ENCODE measurements at regions not wholly inside any gene's neighbourhood (a gene's known extent, or its start where the extent isn't known, plus 50 kb on each side); places are given as distances from the start of the nearest gene placed in this dataset.

DNA sequence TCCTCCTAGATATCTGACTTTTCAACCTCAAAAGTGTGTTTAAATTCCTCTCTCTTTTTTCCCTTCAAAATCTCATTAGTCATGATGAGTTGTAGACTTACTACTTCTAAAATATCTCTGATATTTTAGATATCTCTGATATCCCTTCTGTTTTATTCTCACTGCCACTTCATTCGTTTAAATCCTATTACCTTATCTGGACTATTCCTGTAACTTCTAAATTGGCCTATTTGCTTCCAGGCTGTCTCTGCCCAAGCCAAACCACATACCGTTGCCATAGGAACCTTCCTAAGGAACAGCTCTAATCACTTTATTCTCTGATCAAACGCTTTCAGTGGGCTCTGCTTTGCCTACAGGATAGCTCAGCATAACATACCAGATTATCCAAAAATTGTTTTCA lies 333.1 kb upstream of the CHRM3 start:
- intact Hi-C loops (cut with DNase I): no loop called here
- no peak overlapping the region for H3K27ac ChIP-seq
- H3K27me3 ChIP-seq: no peaks in the 10 kb centered on the region
- H3K4me1 ChIP-seq: no peaks in the 10 kb centered on the region
- ATAC-seq (no peak), DNase-seq (no peak)
- H3K4me3 ChIP-seq: no peak overlapping the region
- TF ChIP-seq, protein P1, sequence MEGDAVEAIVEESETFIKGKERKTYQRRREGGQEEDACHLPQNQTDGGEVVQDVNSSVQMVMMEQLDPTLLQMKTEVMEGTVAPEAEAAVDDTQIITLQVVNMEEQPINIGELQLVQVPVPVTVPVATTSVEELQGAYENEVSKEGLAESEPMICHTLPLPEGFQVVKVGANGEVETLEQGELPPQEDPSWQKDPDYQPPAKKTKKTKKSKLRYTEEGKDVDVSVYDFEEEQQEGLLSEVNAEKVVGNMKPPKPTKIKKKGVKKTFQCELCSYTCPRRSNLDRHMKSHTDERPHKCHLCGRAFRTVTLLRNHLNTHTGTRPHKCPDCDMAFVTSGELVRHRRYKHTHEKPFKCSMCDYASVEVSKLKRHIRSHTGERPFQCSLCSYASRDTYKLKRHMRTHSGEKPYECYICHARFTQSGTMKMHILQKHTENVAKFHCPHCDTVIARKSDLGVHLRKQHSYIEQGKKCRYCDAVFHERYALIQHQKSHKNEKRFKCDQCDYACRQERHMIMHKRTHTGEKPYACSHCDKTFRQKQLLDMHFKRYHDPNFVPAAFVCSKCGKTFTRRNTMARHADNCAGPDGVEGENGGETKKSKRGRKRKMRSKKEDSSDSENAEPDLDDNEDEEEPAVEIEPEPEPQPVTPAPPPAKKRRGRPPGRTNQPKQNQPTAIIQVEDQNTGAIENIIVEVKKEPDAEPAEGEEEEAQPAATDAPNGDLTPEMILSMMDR (IDR thresholded peaks at IDR 0.05): no peak
- peaks cover 0 to 18% of the 10 kb centered on the region in 2 donors for H3K9me3 ChIP-seq
- no peaks in the 10 kb centered on the region for H3K36me3 ChIP-seq

DNA sequence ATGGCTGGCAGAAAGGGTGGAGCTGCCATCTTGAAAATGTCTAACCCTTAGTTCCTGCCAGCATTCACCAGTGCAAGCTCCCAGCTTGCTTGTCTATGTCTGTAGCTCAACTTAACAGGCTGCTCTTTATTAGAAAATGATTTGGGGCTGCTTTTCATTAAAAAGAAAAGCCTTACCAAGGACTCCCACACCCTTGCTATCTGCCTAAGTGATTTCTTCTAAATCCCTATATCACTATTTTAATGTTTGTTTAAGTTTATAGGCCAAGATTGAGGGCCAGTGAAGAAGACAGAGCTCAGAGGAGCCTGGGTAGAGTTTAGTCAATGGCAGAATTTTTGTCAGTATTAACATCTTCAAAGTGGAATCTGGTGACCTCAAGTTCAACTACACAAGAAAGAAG lies 336.8 kb upstream of the CHRM3 start:
- H3K4me1 ChIP-seq: no peaks in the 10 kb centered on the region
- no peaks in the 10 kb centered on the region for H3K27me3 ChIP-seq
- H3K9me3 ChIP-seq: peaks cover 0 to 1% of the 10 kb centered on the region in 2 donors
- TF ChIP-seq, protein P1 (IDR thresholded peaks at IDR 0.05): no peak
- H3K4me3 ChIP-seq: no peak overlapping the region
- intact Hi-C loops (cut with DNase I): no loop called here
- no peak for ATAC-seq
- H3K27ac ChIP-seq: no peak overlapping the region
- H3K36me3 ChIP-seq: no peaks in the 10 kb centered on the region
- DNase-seq: no peak

DNA sequence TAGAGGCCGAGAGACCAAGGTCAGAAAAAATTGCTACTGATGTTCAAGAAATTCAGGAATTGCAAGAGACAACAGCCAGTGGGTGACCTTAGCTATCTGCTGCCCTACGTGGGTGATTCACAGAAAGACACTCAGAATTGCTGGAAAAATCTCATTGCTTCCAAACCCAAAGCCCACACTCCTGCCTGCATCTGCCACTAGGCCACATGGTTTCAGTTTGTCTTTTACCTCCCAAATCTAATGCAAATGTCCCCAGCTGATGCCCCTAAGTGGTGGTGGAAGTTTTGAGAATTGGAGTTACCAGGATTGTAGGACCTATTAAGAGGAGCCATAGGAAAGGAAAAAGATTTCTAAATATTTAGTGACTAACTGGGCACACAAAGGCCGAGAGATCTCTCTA lies 341.5 kb upstream of the CHRM3 start:
- H3K36me3 ChIP-seq: no peaks in the 10 kb centered on the region
- intact Hi-C loops (cut with DNase I): no loop called here

DNA sequence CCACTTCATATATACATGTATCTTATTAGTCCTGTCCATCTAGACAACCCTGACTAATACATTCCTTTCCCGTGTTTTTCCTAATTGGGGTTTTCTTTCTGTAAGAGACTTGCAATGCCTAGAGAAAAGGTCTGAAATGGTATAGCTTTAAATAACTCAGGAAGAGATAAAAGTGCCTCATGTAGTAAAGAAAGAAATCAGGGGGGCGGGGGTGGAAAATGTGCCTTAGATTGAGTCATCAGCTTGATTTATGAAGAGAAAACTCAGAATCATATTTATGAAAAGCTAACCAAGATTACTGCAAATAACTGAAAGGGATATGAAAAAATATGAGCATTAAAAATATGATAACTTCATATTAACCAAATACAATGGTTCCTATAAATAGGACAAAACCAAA lies 345.8 kb upstream of the CHRM3 start:
- Histone ChIP-seq H3K4me3 (no peak overlapping the region), H3K27ac (no peak overlapping the region), H3K36me3 (no peaks in the 10 kb centered on the region), H3K9me3 (no peaks in the 10 kb centered on the region), H3K4me1 (no peaks in the 10 kb centered on the region), H3K27me3 (no peaks in the 10 kb centered on the region)
- intact Hi-C loops (cut with DNase I): no loop called here
- TF ChIP-seq, protein P1 (IDR thresholded peaks at IDR 0.05): no peak
- DNase-seq: no peak
- ATAC-seq: no peak

More for the DNA sequence above, 341.5 kb upstream of the CHRM3 start:
- no peak overlapping the region for H3K27ac ChIP-seq
- H3K27me3 ChIP-seq: no peaks in the 10 kb centered on the region
- H3K4me1 ChIP-seq: no peaks in the 10 kb centered on the region
- TF ChIP-seq, protein P1 (IDR thresholded peaks at IDR 0.05): no peak
- DNase-seq (no peak), ATAC-seq (no peak)
- no peak overlapping the region for H3K4me3 ChIP-seq
- no peaks in the 10 kb centered on the region for H3K9me3 ChIP-seq

DNA sequence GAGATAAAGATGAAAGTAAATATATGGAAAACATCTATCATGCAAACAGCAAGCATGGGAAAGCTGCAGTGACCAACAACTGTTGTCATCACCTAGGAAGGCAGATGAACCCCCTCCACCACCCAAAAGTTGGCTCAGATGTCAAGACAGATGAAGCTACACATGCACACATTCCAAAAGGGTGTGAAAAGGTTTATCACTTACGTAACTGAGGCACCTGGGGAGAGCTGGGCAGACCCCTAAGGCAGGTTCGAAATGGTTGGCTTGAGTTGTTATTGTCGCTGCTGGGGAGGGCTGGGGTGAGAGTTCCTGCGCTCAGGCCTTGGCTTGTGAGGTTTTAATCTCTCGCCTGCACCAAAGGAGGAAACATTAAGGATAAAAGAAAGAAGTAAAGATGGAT lies 355.1 kb upstream of the CHRM3 start:
- Histone ChIP-seq H3K27me3 (no peaks in the 10 kb centered on the region), H3K27ac (no peak overlapping the region), H3K36me3 (no peaks in the 10 kb centered on the region), H3K4me3 (no peak overlapping the region), H3K4me1 (no peaks in the 10 kb centered on the region), H3K9me3 (peaks cover 0 to 4% of the 10 kb centered on the region in 2 donors)
- TF ChIP-seq, protein P1 (IDR thresholded peaks at IDR 0.05): no peak
- intact Hi-C loops (cut with DNase I): no loop called here
- DNase-seq (no peak), ATAC-seq (no peak)
